Pancreas (tissue), 10 donors: ENCODE measurements at regions not wholly inside any gene's neighbourhood (a gene's known extent, or its start where the extent isn't known, plus 50 kb on each side); places are given as distances from the start of the nearest gene placed in this dataset.
A peak's percentile ranks its signal among the peaks of the same experiment; 100 is the strongest.

Experiments used
- ATAC-seq, 4 donors: fragments of 200-7000 bp; cut with Tn5 transposase; one replicate each; pipeline versions ENCODE4 v1.8.0 to v1.9.1; 2020; ENCODE audit warnings: mild to moderate bottlenecking in 4 of 4, moderate library complexity in 4 of 4
- DNase-seq, 6 donors: peaks; one replicate each; pipeline ENCODE4 v3.0.0-alpha.2; 2020
- FAIRE-seq: peaks from 2 replicates; lab custom pipeline; 2012; peaks lifted over from hg19 to GRCh38; lab: Jason Lieb, UNC
- H3K27ac ChIP-seq, 4 donors: fragments of 200-600 bp; sonication (generic); 1 replicate in 3 of 4; 2 replicates in 1 of 4; pipeline versions ENCODE4 v1.5.0 to v1.8.0; 2020
- H3K27me3 ChIP-seq, 4 donors: fragments of 200-600 bp; one replicate each; pipeline ENCODE4 v1.8.0; 2021
- H3K36me3 ChIP-seq, 3 donors: fragments of 200-600 bp; sonication (generic) in 1 of 3; one replicate each; pipeline versions ENCODE4 v1.5.0 to v1.8.0; 2020 to 2021
- H3K4me1 ChIP-seq, 3 donors: fragments of 200-600 bp; one replicate each; pipeline ENCODE4 v1.8.0; 2021
- H3K4me3 ChIP-seq, 4 donors: fragments of 200-600 bp; sonication (generic) in 2 of 4; one replicate each; pipeline versions ENCODE4 v1.5.0 to v1.8.0; 2020 to 2021
- H3K9me3 ChIP-seq, 4 donors: fragments of 200-600 bp; one replicate each; pipeline ENCODE4 v1.8.0; 2021
- WGBS, 2 donors: extraction: QIAGEN DNeasy Blood & Tissue Kit; methylation state at CpG; one replicate each; pipeline ENCODE4 v1.1.7; 2013; 5-methylcytosine and 5-hydroxymethylcytosine counted together
- intact Hi-C, 3 donors: fragments of 100-400 bp; cut with DNase I; formaldehyde crosslinking; loops; one replicate each; pipeline versions ENCODE4 v1.11.1 to v1.14.2; 2022
- TF ChIP-seq, protein P1 (sequence below), 4 donors: fragments of 200-600 bp; sonication (generic) in 3 of 4; IDR thresholded peaks; one replicate each; pipeline versions ENCODE4 v1.5.0 to v1.8.0; 2021; ENCODE audit warnings: antibody characterized with exemption in 4 of 4
- donor health status: healthy with polysubstance abuse.
- donor health status: DM: no; HTN: no; CAD: no; lungs with moderate emphysema.
- donor health status: DM: no; HTN: no; CAD: no.
- donor health status: control.
- donor health status: control.
- donor health status: Bipolar disorder and iron deficiency.
- donor health status: DM: yes; HTN: yes; CAD: no.
- donor health status: DM: no; HTN: no; CAD: no.
- donor health status: DM: no; HTN: no; CAD: no.
- donor health status: DM: yes; HTN: yes; CAD: no.

DNA sequence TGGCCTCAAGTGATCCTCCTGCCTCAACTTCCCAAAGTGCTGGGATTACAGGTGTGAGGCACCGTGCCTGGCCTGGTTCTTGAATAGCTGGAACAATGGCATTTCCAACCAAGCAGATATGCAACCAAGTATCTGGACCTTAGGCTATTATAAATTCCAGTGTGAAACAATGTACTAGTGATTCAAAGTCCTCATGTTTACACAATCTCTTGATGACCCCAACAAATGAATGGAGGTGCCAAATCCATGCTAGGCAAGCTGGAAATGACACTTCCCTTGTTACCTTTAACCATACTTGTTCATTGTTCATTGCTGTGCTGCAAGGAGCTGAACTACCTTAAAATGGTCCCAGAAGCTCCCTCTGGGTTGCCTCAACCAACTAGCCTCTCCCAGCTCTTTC lies 282.2 kb upstream of the KLF14 start:
- ATAC-seq (peak in 2 of 4 donors; percentile 4 to 12), FAIRE-seq (no peak), DNase-seq (no peak)
- Histone ChIP-seq H3K36me3 (no peaks in the 10 kb centered on the region), H3K9me3 (no peaks in the 10 kb centered on the region), H3K27me3 (no peaks in the 10 kb centered on the region), H3K4me3 (no peak overlapping the region), H3K4me1 (peaks cover 3 to 30% (median 20%) of the 10 kb centered on the region in 3 donors), H3K27ac (no peak overlapping the region)
- WGBS, 2 donors = 82 to 83% methylated on average over 1 of the region's 1 CpG
- intact Hi-C loops = no loop called here
- TF ChIP-seq, protein P1, sequence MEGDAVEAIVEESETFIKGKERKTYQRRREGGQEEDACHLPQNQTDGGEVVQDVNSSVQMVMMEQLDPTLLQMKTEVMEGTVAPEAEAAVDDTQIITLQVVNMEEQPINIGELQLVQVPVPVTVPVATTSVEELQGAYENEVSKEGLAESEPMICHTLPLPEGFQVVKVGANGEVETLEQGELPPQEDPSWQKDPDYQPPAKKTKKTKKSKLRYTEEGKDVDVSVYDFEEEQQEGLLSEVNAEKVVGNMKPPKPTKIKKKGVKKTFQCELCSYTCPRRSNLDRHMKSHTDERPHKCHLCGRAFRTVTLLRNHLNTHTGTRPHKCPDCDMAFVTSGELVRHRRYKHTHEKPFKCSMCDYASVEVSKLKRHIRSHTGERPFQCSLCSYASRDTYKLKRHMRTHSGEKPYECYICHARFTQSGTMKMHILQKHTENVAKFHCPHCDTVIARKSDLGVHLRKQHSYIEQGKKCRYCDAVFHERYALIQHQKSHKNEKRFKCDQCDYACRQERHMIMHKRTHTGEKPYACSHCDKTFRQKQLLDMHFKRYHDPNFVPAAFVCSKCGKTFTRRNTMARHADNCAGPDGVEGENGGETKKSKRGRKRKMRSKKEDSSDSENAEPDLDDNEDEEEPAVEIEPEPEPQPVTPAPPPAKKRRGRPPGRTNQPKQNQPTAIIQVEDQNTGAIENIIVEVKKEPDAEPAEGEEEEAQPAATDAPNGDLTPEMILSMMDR (IDR thresholded peaks at IDR 0.05) = no peak

DNA sequence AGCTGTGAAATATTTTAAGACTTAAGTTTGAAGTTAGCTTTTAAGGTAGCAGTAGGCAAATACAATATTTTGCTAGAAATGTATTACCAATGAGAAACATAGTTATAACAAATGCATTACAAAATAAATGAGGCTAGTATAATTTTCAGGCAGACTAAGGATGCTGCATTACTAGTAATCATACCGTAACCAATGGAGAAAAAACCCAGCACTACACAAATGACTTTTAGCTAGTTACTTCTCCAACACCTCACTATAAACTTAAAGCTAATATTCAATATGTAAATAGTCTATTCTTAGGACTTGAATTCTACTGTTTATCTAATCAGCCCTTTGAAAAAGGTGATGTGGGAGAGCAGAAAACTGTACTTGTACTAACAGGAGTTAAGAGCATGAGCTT lies 285.3 kb upstream of the KLF14 start:
- intact Hi-C loops = no loop called here
- 88 to 90% methylated on average over 1 of the region's 1 CpG for WGBS, 2 donors

DNA sequence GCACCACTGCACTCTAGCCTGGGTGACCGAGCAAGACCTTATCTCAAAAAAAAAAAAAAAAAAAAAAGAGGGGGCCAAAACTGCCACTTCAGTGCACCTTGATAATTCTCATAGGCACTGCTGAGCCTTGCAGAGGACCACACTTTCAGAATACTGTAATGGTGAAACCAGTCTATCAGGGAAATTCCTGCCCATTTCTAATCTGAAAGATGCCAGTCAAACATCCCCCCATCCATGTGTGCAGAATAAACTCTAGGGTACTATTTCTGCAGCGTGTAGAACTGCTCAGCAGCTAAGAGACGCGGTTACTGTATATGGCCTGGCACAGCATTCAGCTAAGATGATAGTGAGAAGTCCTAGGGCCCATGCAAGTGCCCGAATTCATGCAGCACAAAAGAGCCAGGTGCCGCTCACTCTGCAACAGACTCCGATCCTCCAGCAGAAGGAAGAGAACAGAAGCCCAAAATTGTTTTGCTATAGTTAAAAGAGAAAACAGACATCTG lies 286.8 kb upstream of the KLF14 start:
- no peaks in the 10 kb centered on the region for H3K36me3 ChIP-seq
- H3K4me1 ChIP-seq = peaks cover 3 to 19% (median 6%) of the 10 kb centered on the region in 3 donors
- no peaks in the 10 kb centered on the region for H3K27me3 ChIP-seq
- FAIRE-seq = no peak
- TF ChIP-seq, protein P1 (IDR thresholded peaks at IDR 0.05) = no peak
- no peak overlapping the region for H3K4me3 ChIP-seq
- intact Hi-C loops = no loop called here
- no peak for DNase-seq
- H3K27ac ChIP-seq = no peak overlapping the region
- H3K9me3 ChIP-seq = no peaks in the 10 kb centered on the region
- 77 to 79% methylated on average over 7 of the region's 7 CpGs for WGBS, 2 donors
- peak in 1 of 4 donors; percentile 30 for ATAC-seq

More for the DNA sequence above, 285.3 kb upstream of the KLF14 start:
- Histone ChIP-seq H3K36me3 (no peaks in the 10 kb centered on the region), H3K27me3 (no peaks in the 10 kb centered on the region), H3K9me3 (no peaks in the 10 kb centered on the region), H3K4me3 (no peak overlapping the region), H3K4me1 (peaks cover 3 to 19% (median 6%) of the 10 kb centered on the region in 3 donors), H3K27ac (no peak overlapping the region)
- DNase-seq (no peak), FAIRE-seq (no peak), ATAC-seq (no peak)
- TF ChIP-seq, protein P1 (IDR thresholded peaks at IDR 0.05) = no peak

DNA sequence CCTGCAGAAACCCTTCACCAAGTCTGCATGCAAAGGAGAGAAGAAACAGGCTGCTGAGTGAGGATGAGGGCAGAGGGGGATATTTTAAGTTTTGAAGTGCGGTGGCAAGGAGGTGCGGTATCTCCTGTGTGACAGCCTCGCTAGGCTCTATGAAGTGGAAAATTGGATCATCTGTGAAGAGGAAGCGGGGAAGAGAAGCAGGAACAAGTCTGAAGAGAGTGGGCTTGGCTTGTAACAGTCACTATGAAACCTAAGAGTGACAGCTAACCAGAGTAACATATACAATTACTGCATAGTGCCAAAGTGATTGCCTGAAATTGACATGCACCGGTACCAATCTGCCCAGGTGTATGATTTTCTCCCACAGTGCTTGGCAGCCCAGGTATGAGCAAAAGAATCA lies 287.5 kb upstream of the KLF14 start:
- H3K27ac ChIP-seq = no peak overlapping the region
- peaks cover 3 to 16% (median 6%) of the 10 kb centered on the region in 3 donors for H3K4me1 ChIP-seq
- DNase-seq = no peak

DNA sequence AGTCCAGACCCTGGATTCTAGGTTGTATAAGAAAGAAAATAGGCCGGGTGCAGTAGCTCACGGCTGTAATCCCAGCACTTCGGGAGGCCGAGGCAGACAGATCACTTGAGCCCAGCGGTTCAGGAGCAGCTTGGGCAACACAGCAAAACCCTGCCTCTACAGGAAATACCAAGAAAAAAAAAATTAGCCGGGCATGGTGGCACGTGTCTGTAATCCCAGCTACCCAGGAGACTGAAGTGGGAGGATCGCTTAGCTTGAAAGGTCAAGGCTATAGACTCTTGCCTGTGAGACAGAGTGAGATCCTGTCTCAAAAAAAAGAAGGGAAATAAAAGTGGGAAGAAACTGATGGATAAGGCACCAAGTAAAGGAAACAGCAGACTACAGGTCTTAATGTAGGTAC lies 287.9 kb upstream of the KLF14 start:
- H3K4me1 ChIP-seq = peaks cover 3 to 18% (median 6%) of the 10 kb centered on the region in 3 donors
- TF ChIP-seq, protein P1 (IDR thresholded peaks at IDR 0.05) = no peak
- no peak for DNase-seq
- H3K4me3 ChIP-seq = no peak overlapping the region
- WGBS, 2 donors = 69 to 77% methylated on average over 8 of the region's 8 CpGs
- H3K9me3 ChIP-seq = no peaks in the 10 kb centered on the region
- H3K36me3 ChIP-seq = no peaks in the 10 kb centered on the region
- H3K27ac ChIP-seq = no peak overlapping the region
- FAIRE-seq = no peak
- intact Hi-C loops = no loop called here
- no peaks in the 10 kb centered on the region for H3K27me3 ChIP-seq
- ATAC-seq = peak; percentile 23 to 40 (median 36)

More for the DNA sequence above, 287.5 kb upstream of the KLF14 start:
- no peaks in the 10 kb centered on the region for H3K36me3 ChIP-seq
- no peaks in the 10 kb centered on the region for H3K9me3 ChIP-seq
- FAIRE-seq (no peak), ATAC-seq (peak in 2 of 4 donors; percentile 14 to 26)
- TF ChIP-seq, protein P1 (IDR thresholded peaks at IDR 0.05) = no peak
- 87 to 96% methylated on average over 5 of the region's 5 CpGs for WGBS, 2 donors
- no peaks in the 10 kb centered on the region for H3K27me3 ChIP-seq
- intact Hi-C loops = no loop called here
- H3K4me3 ChIP-seq = no peak overlapping the region
